B cell (primary cell): ENCODE measurements at regions not wholly inside any gene's neighbourhood (a gene's known extent, or its start where the extent isn't known, plus 50 kb on each side); places are given as distances from the start of the nearest gene placed in this dataset.

Experiments used
- ATAC-seq: fragments of 200-7000 bp; cut with Tn5 transposase; one replicate; pipeline ENCODE4 v1.10.0; 2021; ENCODE audit warnings: low read depth, mild to moderate bottlenecking, moderate number of reproducible peaks, moderate library complexity
- CTCF ChIA-PET: fragments of 350-600 bp; sonication (Branson Sonifier 250); formaldehyde crosslinking; loops from one replicate; lab custom pipeline; 2021; ENCODE audit warnings: antibody characterized with exemption, inconsistent platforms; lab: Charles Lee
- POLR2A ChIA-PET: fragments of 350-600 bp; sonication (Branson Sonifier 250); formaldehyde crosslinking; loops from one replicate; lab custom pipeline; 2021; ENCODE audit warnings: antibody characterized with exemption; lab: Charles Lee
- DNase-seq: peaks from one replicate; pipeline ENCODE4 v3.0.0; 2013
- H2AFZ ChIP-seq: 2 replicates; pipeline ENCODE4 v1.6.1; 2012; ENCODE audit warnings: mild to moderate bottlenecking, low read depth, low read length; ENCODE audit not compliant: insufficient read depth, poor library complexity, severe bottlenecking
- H3K27ac ChIP-seq, 2 donors: 1 replicate in 1 of 2; 2 replicates in 1 of 2; pipeline ENCODE4 v1.5.1; 2012 to 2013; ENCODE audit warnings: low read length in 2 of 2, mild to moderate bottlenecking in 2 of 2, moderate library complexity in 1 of 2
- H3K27me3 ChIP-seq, 4 experiments: fragments of 200-600 bp in 1 of 4; sonication (generic) in 1 of 4; replicated peaks in 1 of 4; 1 replicate in 2 of 4; 2 replicates in 2 of 4; pipeline versions ENCODE4 v1.6.1 to v1.7.0; 2013 to 2016; ENCODE audit warnings: low read length in 3 of 4, mild to moderate bottlenecking in 2 of 4, mixed read lengths in 1 of 4, moderate library complexity in 1 of 4; ENCODE audit not compliant: insufficient read depth in 4 of 4, control insufficient read depth in 3 of 4; ENCODE audit errors: control extremely low read depth in 1 of 4
- H3K36me3 ChIP-seq, 2 experiments: replicated peaks in 1 of 2; 1 replicate in 1 of 2; 2 replicates in 1 of 2; pipeline versions ENCODE4 v1.6.1 to v1.7.1; 2013; ENCODE audit warnings: low read length in 1 of 2; ENCODE audit not compliant: insufficient read depth in 2 of 2, control insufficient read depth in 1 of 2; ENCODE audit errors: control extremely low read depth in 1 of 2, extremely low read depth in 1 of 2
- H3K4me1 ChIP-seq, 2 donors: fragments of 200-600 bp in 1 of 2; sonication (generic) in 1 of 2; 1 replicate in 1 of 2; 2 replicates in 1 of 2; pipeline versions ENCODE4 v1.5.1 to v1.6.1; 2013 to 2017; ENCODE audit warnings: low read length in 2 of 2; ENCODE audit not compliant: control insufficient read depth in 2 of 2, insufficient read depth in 2 of 2
- H3K4me2 ChIP-seq: replicated peaks from 2 replicates; pipeline ENCODE3; 2012; ENCODE audit warnings: mild to moderate bottlenecking, low read depth, low read length; ENCODE audit not compliant: poor library complexity, severe bottlenecking
- H3K4me3 ChIP-seq, 5 experiments: fragments of 200-600 bp in 1 of 5; sonication (generic) in 1 of 5; 1 replicate in 3 of 5; 2 replicates in 2 of 5; pipeline versions ENCODE4 v1.5.1 to v1.7.0; 2011 to 2016; ENCODE audit warnings: low read length in 4 of 5, mild to moderate bottlenecking in 4 of 5, low read depth in 2 of 5, control low read depth in 1 of 5, moderate library complexity in 1 of 5; ENCODE audit not compliant: insufficient read depth in 1 of 5; ENCODE audit errors: control extremely low read depth in 1 of 5, extremely low read depth in 1 of 5
- H3K79me2 ChIP-seq: fragments of 200-600 bp; sonication (generic); one replicate; pipeline ENCODE4 v1.6.0; 2016; ENCODE audit warnings: low read length; ENCODE audit not compliant: control insufficient read depth, insufficient read depth
- H3K9ac ChIP-seq: fragments of 200-600 bp; sonication (generic); 2 replicates; pipeline ENCODE4 v1.6.1; 2017; ENCODE audit warnings: mild to moderate bottlenecking, low read length, moderate library complexity
- H3K9me3 ChIP-seq, 3 donors: one replicate each; pipeline versions ENCODE4 v1.6.1 to v1.7.1; 2013; ENCODE audit warnings: low read length in 2 of 3; ENCODE audit not compliant: control insufficient read depth in 2 of 3, insufficient read depth in 1 of 3; ENCODE audit errors: control extremely low read depth in 1 of 3
- H4K20me1 ChIP-seq: 2 replicates; pipeline ENCODE4 v1.6.0; 2012; ENCODE audit warnings: mild to moderate bottlenecking, low read length; ENCODE audit not compliant: insufficient read depth, control insufficient read depth, poor library complexity, severe bottlenecking
- H3K27ac Mint-ChIP-seq: one replicate; pipeline ENCODE4 v1.8.0; 2021; ENCODE audit warnings: mixed read lengths
- H3K27me3 Mint-ChIP-seq: one replicate; pipeline ENCODE4 v1.8.0; 2021; ENCODE audit warnings: mixed read lengths
- H3K4me1 Mint-ChIP-seq: one replicate; pipeline ENCODE4 v1.8.0; 2021; ENCODE audit warnings: mixed read lengths
- H3K4me3 Mint-ChIP-seq: one replicate; pipeline ENCODE4 v1.8.0; 2021; ENCODE audit warnings: mixed read lengths
- H3K9me3 Mint-ChIP-seq: one replicate; pipeline ENCODE4 v1.8.0; 2022; ENCODE audit warnings: mixed read lengths; ENCODE audit not compliant: insufficient read depth
- CTCF ChIP-seq: fragments of 200-600 bp; IDR thresholded peaks from one replicate; pipeline ENCODE4 v1.8.0; 2022; ENCODE audit warnings: antibody characterized with exemption, mild to moderate bottlenecking
- EZH2 ChIP-seq: IDR thresholded peaks from 2 replicates; pipeline ENCODE4 v1.6.1; 2012; ENCODE audit warnings: borderline replicate concordance, low read depth, mild to moderate bottlenecking, moderate library complexity, low read length; ENCODE audit not compliant: insufficient read depth, poor library complexity, severe bottlenecking
- WGBS: methylation state at CpG from one replicate; pipeline ENCODE4 v1.1.5; 2013; ENCODE audit warnings: missing lambda C conversion rate; ENCODE audit not compliant: insufficient coverage; 5-methylcytosine and 5-hydroxymethylcytosine counted together
- intact Hi-C: fragments of 100-400 bp; cut with micrococcal nuclease; formaldehyde crosslinking; loops from one replicate; pipeline ENCODE4 v1.10.0; 2022

GRCh38 chr15:66846031-66846430 lies 144.0 kb downstream of the SMAD6 start:
- Mint-ChIP-seq H3K4me3 (no peak overlapping the region), H3K4me1 (peaks cover 21% of the 10 kb centered on the region), H3K27ac (no peak overlapping the region), H3K27me3 (peaks cover 30% of the 10 kb centered on the region), H3K9me3 (no peaks in the 10 kb centered on the region)
- Histone ChIP-seq H3K4me2 (no peak overlapping the region), H4K20me1 (no peaks in the 10 kb centered on the region), H3K36me3 (no peaks in the 10 kb centered on the region), H3K4me1 (peaks cover 15 to 17% of the 10 kb centered on the region in 2 donors), H3K9me3 (no peaks in the 10 kb centered on the region), H2AFZ (no peak overlapping the region), H3K9ac (no peak overlapping the region), H3K27ac (no peak overlapping the region), H3K27me3 (peaks cover 0 to 28% (median 17%) of the 10 kb centered on the region in 4 experiments), H3K79me2 (no peaks in the 10 kb centered on the region), H3K4me3 (no peak overlapping the region)
- ATAC-seq: no peak
- TF ChIP-seq EZH2 (no peak), CTCF (no peak)
- 77% methylated on average over 4 of the region's 5 CpGs for WGBS
- POLR2A ChIA-PET: interaction anchor here (1.1 kb wide), 1 partner anchor 15 kb away, joined by 3 read pairs; no protein-coding TSS in a partner anchor
- CTCF ChIA-PET: interaction anchor here (0.7 to 3.0 kb wide), 3 partner anchors 12 to 232 kb away, joined by 3 to 10 read pairs (median 3); no protein-coding TSS in a partner anchor
- intact Hi-C loops: no loop called here
- no peak for DNase-seq

- H3K27me3 ChIP-seq: peaks cover 0 to 23% (median 14%) of the 10 kb centered on the region in 4 experiments
- ATAC-seq: no peak
- TF ChIP-seq EZH2: no peak
- TF ChIP-seq CTCF: no peak
- H3K4me3 Mint-ChIP-seq: no peak overlapping the region
- ChIA-PET CTCF (interaction anchor here (0.6 to 3.0 kb wide), 4 partner anchors 13 to 415 kb away, joined by 3 to 10 read pairs (median 4); no protein-coding TSS in a partner anchor), POLR2A (interaction anchor here (1.1 kb wide), 1 partner anchor 14 kb away, joined by 3 read pairs; no protein-coding TSS in a partner anchor)
- H3K4me1 ChIP-seq: peaks cover 17 to 20% of the 10 kb centered on the region in 2 donors
- peaks cover 22% of the 10 kb centered on the region for H3K27me3 Mint-ChIP-seq
- no peak overlapping the region for H3K4me2 ChIP-seq
- DNase-seq: no peak
- H3K9me3 Mint-ChIP-seq: no peaks in the 10 kb centered on the region
- H3K27ac ChIP-seq: no peak overlapping the region
- no peaks in the 10 kb centered on the region for H3K9me3 ChIP-seq
- H3K4me3 ChIP-seq: no peak overlapping the region
- peaks cover 23% of the 10 kb centered on the region for H3K4me1 Mint-ChIP-seq
- H4K20me1 ChIP-seq: no peaks in the 10 kb centered on the region
- no peaks in the 10 kb centered on the region for H3K36me3 ChIP-seq
- H3K27ac Mint-ChIP-seq: no peak overlapping the region
- H2AFZ ChIP-seq: no peak overlapping the region
- H3K9ac ChIP-seq: no peak overlapping the region
- intact Hi-C loops: no loop called here
- WGBS: 90% methylated on average over 3 of the region's 4 CpGs
- H3K79me2 ChIP-seq: no peaks in the 10 kb centered on the region
Observed at GRCh38 chr15:66846811-66847210, 144.8 kb downstream of the SMAD6 start.
